GM23338 (cell line): ENCODE measurements at regions not wholly inside any gene's neighbourhood (a gene's known extent, or its start where the extent isn't known, plus 50 kb on each side); places are given as distances from the start of the nearest gene placed in this dataset.

Source experiments
- ATAC-seq: fragments of 200-7000 bp; cut with Tn5 transposase; 3 replicates; pipeline ENCODE4 v1.9.1; 2020
- DNase-seq: peaks from one replicate; pipeline ENCODE4 v3.0.0-alpha.2; 2015; ENCODE audit warnings: low spot score
- H2AFZ ChIP-seq: fragments of 200-600 bp; sonication (generic); 2 replicates; pipeline ENCODE4 v1.8.0; 2016; ENCODE audit warnings: antibody characterized with exemption, mild to moderate bottlenecking, moderate library complexity
- H3F3A ChIP-seq: fragments of 200-600 bp; sonication (generic); replicated peaks from 2 replicates; pipeline ENCODE4 v1.8.0; 2017; ENCODE audit warnings: antibody characterized with exemption, mixed run types, low read depth
- H3K27ac ChIP-seq: fragments of 200-600 bp; sonication (generic); 2 replicates; pipeline ENCODE4 v1.6.1; 2016; ENCODE audit warnings: low read depth
- H3K27me3 ChIP-seq: fragments of 200-600 bp; sonication (generic); 2 replicates; pipeline ENCODE4 v1.8.0; 2016; ENCODE audit warnings: mild to moderate bottlenecking, mixed run types, moderate library complexity; ENCODE audit not compliant: insufficient read depth
- H3K36me3 ChIP-seq: fragments of 200-600 bp; sonication (generic); 2 replicates; pipeline ENCODE4 v1.8.0; 2016; ENCODE audit warnings: mild to moderate bottlenecking; ENCODE audit not compliant: insufficient read depth
- H3K4me1 ChIP-seq: fragments of 200-600 bp; sonication (generic); 2 replicates; pipeline ENCODE4 v1.8.0; 2016; ENCODE audit warnings: mild to moderate bottlenecking, moderate library complexity; ENCODE audit not compliant: insufficient read depth
- H3K4me2 ChIP-seq: fragments of 200-600 bp; sonication (generic); 2 replicates; pipeline ENCODE4 v1.7.1; 2017; ENCODE audit warnings: mixed run types
- H3K4me3 ChIP-seq: fragments of 200-600 bp; sonication (generic); 2 replicates; pipeline ENCODE4 v1.6.1; 2016; ENCODE audit warnings: mixed run types
- H3K79me2 ChIP-seq: fragments of 200-600 bp; sonication (generic); replicated peaks from 2 replicates; pipeline ENCODE4 v1.8.0; 2017; ENCODE audit warnings: mild to moderate bottlenecking; ENCODE audit not compliant: insufficient read depth
- H3K9me2 ChIP-seq: fragments of 200-600 bp; sonication (generic); 2 replicates; pipeline ENCODE4 v1.8.0; 2017; ENCODE audit not compliant: insufficient read depth
- H4K20me1 ChIP-seq: fragments of 200-600 bp; sonication (generic); replicated peaks from 2 replicates; pipeline ENCODE4 v1.8.0; 2017; ENCODE audit warnings: mild to moderate bottlenecking; ENCODE audit not compliant: insufficient read depth
- H3K27ac Mint-ChIP-seq: 2 replicates; pipeline ENCODE4 v1.8.0; 2020; ENCODE audit warnings: inconsistent platforms, mild to moderate bottlenecking, moderate library complexity, mixed read lengths
- H3K27me3 Mint-ChIP-seq: 3 replicates; pipeline ENCODE4 v1.8.0; 2022; ENCODE audit warnings: low read depth, mild to moderate bottlenecking, moderate library complexity, mixed read lengths, inconsistent platforms; ENCODE audit not compliant: insufficient read depth, poor library complexity
- H3K36me3 Mint-ChIP-seq: 3 replicates; pipeline ENCODE4 v1.8.0; 2021; ENCODE audit warnings: low read depth, mild to moderate bottlenecking, inconsistent platforms, moderate library complexity, mixed read lengths
- H3K4me1 Mint-ChIP-seq: 3 replicates; pipeline ENCODE4 v1.8.0; 2020; ENCODE audit warnings: mild to moderate bottlenecking, inconsistent platforms, mixed read lengths
- H3K4me3 Mint-ChIP-seq: 3 replicates; pipeline ENCODE4 v1.8.0; 2021; ENCODE audit warnings: moderate library complexity, mild to moderate bottlenecking, inconsistent platforms, mixed read lengths
- H3K9me3 Mint-ChIP-seq: 3 replicates; pipeline ENCODE4 v1.8.0; 2020; ENCODE audit warnings: moderate library complexity, mild to moderate bottlenecking, inconsistent platforms, mixed read lengths
- ETS1 ChIP-seq: IDR thresholded peaks from 2 replicates; pipeline ENCODE4 v1.6.1; 2016; ENCODE audit warnings: antibody characterized with exemption
- EZH2 ChIP-seq: fragments of 200-600 bp; sonication (generic); IDR thresholded peaks from one replicate; pipeline ENCODE4 v1.8.0; 2017; ENCODE audit warnings: antibody characterized with exemption, mild to moderate bottlenecking, low read depth; ENCODE audit not compliant: unreplicated experiment
- STAT1 ChIP-seq: IDR thresholded peaks from one replicate; pipeline ENCODE4 v1.6.1; 2016; ENCODE audit warnings: antibody characterized with exemption; ENCODE audit not compliant: unreplicated experiment
- ZNF114 ChIP-seq: fragments of 250-450 bp; sonication (Bioruptor Pico); IDR thresholded peaks from 2 replicates; pipeline ENCODE4 v1.5.0; 2020; ENCODE audit warnings: mild to moderate bottlenecking, moderate library complexity
- ZNF331 ChIP-seq: fragments of 250-450 bp; sonication (Bioruptor Pico); IDR thresholded peaks from 2 replicates; pipeline ENCODE4 v1.5.0; 2020; ENCODE audit warnings: low read depth, mild to moderate bottlenecking, moderate library complexity
- ZNF462 ChIP-seq: fragments of 250-450 bp; sonication (Bioruptor Pico); IDR thresholded peaks from 2 replicates; pipeline ENCODE4 v1.5.0; 2020; ENCODE audit warnings: mild to moderate bottlenecking, moderate library complexity

GRCh38 chr3:176951586-176952292, 245.5 kb downstream of the TBL1XR1 start:
- H3K27ac ChIP-seq: no peak overlapping the region
- no peaks in the 10 kb centered on the region for H4K20me1 ChIP-seq
- no peaks in the 10 kb centered on the region for H3K36me3 ChIP-seq
- Mint-ChIP-seq H3K9me3 (no peaks in the 10 kb centered on the region), H3K27ac (no peak overlapping the region), H3K27me3 (peaks cover 2% of the 10 kb centered on the region), H3K4me3 (no peak overlapping the region), H3K4me1 (peaks cover 16% of the 10 kb centered on the region), H3K36me3 (no peaks in the 10 kb centered on the region)
- H3K4me2 ChIP-seq: no peak overlapping the region
- no peaks in the 10 kb centered on the region for H3K9me2 ChIP-seq
- H3K4me1 ChIP-seq: no peaks in the 10 kb centered on the region; the same call in 1 of the 2 replicates
- no peaks in the 10 kb centered on the region for H3K79me2 ChIP-seq
- DNase-seq (no peak), ATAC-seq (no peak)
- H3K4me3 ChIP-seq: no peak overlapping the region
- H3F3A ChIP-seq: no peaks in the 10 kb centered on the region
- TF ChIP-seq ZNF331: no peak
- TF ChIP-seq EZH2: no peak
- no peak overlapping the region for H2AFZ ChIP-seq
- no peaks in the 10 kb centered on the region for H3K27me3 ChIP-seq

- no peaks in the 10 kb centered on the region for H3K36me3 Mint-ChIP-seq
- Histone ChIP-seq H3K27me3 (no peaks in the 10 kb centered on the region), H3K4me3 (no peak overlapping the region), H3F3A (no peaks in the 10 kb centered on the region), H3K27ac (no peak overlapping the region), H3K9me2 (no peaks in the 10 kb centered on the region), H3K79me2 (no peaks in the 10 kb centered on the region), H2AFZ (no peak overlapping the region), H4K20me1 (no peaks in the 10 kb centered on the region), H3K36me3 (no peaks in the 10 kb centered on the region), H3K4me1 (no peaks in the 10 kb centered on the region; the same call in 1 of the 2 replicates), H3K4me2 (no peak overlapping the region)
- H3K27ac Mint-ChIP-seq: no peak overlapping the region
- H3K4me3 Mint-ChIP-seq: no peak overlapping the region
- ATAC-seq: no peak
- no peak for DNase-seq
- peaks cover 19% of the 10 kb centered on the region for H3K4me1 Mint-ChIP-seq
- no peaks in the 10 kb centered on the region for H3K9me3 Mint-ChIP-seq
- TF ChIP-seq STAT1 (no peak), ZNF114 (CRISPR knock-in tag) (no peak), ETS1 (no peak), ZNF331 (no peak), ZNF462 (CRISPR knock-in tag) (no peak)
- peaks cover 2% of the 10 kb centered on the region for H3K27me3 Mint-ChIP-seq
These were observed 246.1 kb downstream of the TBL1XR1 start for GRCh38 chr3:176951144-176951543.
